ENCODE measurements at regions not wholly inside any gene's neighbourhood (a gene's known extent, or its start where the extent isn't known, plus 50 kb on each side); places are given as distances from the start of the nearest gene placed in this dataset.
"Not testable (repeated sequence)": the region's sequence is repeated elsewhere in the genome, so short reads cannot be mapped to it uniquely, and the experiment has no call there.

DNA sequence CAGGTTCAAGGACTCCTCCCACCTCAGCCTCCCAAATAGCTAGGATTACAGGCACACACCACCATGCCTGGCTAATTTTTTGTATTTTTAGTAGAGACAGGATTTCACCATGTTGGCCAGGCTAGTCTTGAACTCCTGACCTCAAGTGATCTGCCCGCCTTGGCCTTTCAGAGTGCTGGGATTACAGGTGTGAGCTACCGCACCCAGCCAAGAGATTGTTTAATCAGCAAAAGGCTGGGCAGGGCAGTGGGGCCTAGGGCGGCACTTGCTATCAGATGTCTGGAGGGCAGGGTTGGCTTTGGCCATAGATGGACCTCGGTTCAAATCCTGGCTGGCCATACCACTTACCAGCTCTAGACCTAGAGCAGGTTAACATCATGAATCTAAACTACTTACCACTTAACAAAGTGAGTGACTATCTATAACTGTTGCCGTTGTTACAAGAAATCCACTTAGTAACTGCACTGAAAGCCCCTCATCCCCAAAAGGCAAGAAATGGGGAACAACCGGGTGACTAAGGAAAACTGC lies 60.9 kb upstream of the BCL2L14 start:
- not testable (repeated sequence) for TF ChIP-seq EP300 (IDR thresholded peaks at IDR 0.05; ENCODE audit: low read depth); POLR2AphosphoS5 (IDR thresholded peaks at IDR 0.05); POLR2A (IDR thresholded peaks at IDR 0.05); CTCF (IDR thresholded peaks at IDR 0.05)
